ENCODE measurements at regions not wholly inside any gene's neighbourhood (a gene's known extent, or its start where the extent isn't known, plus 50 kb on each side); places are given as distances from the start of the nearest gene placed in this dataset.

- no peak for FAIRE-seq
- DNase-seq (ENCODE audit: low read depth): no peak
- H3K36me3 ChIP-seq (ENCODE audit: control insufficient read depth, insufficient read depth, low read length): no peaks in the 10 kb centered on the region
- no peak for TF ChIP-seq CTCF (IDR thresholded peaks at IDR 0.05; ENCODE audit: insufficient read depth, low read length, severe bottlenecking)
- H3K27me3 ChIP-seq (ENCODE audit: control insufficient read depth, insufficient read depth, low read length): no peaks in the 10 kb centered on the region
- H3K4me3 ChIP-seq (ENCODE audit: low read depth, low read length): no peak overlapping the region
These were observed 328.4 kb upstream of the MAP2 start for GRCh38 chr2:209095432-209095831.

- FAIRE-seq (no peak), DNase-seq (ENCODE audit: low read depth) (no peak)
- Histone ChIP-seq H3K27me3 (ENCODE audit: control insufficient read depth, insufficient read depth, low read length) (no peaks in the 10 kb centered on the region), H3K4me3 (ENCODE audit: low read depth, low read length) (no peak overlapping the region), H3K36me3 (ENCODE audit: control insufficient read depth, insufficient read depth, low read length) (no peaks in the 10 kb centered on the region)
- no peak for TF ChIP-seq CTCF (IDR thresholded peaks at IDR 0.05; ENCODE audit: insufficient read depth, low read length, severe bottlenecking)
These were observed 326.7 kb upstream of the MAP2 start for GRCh38 chr2:209097168-209097567.

GRCh38 chr2:209102319-209102718 is 321.5 kb upstream of the MAP2 start:
- Histone ChIP-seq H3K27me3 (ENCODE audit: control insufficient read depth, insufficient read depth, low read length) (no peaks in the 10 kb centered on the region), H3K36me3 (ENCODE audit: control insufficient read depth, insufficient read depth, low read length) (no peaks in the 10 kb centered on the region), H3K4me3 (ENCODE audit: low read depth, low read length) (no peak overlapping the region)
- TF ChIP-seq CTCF (IDR thresholded peaks at IDR 0.05; ENCODE audit: insufficient read depth, low read length, severe bottlenecking): no peak
- FAIRE-seq (no peak), DNase-seq (ENCODE audit: low read depth) (no peak)

GRCh38 chr2:209113026-209113425 is 310.8 kb upstream of the MAP2 start:
- Histone ChIP-seq H3K4me3 (ENCODE audit: low read depth, low read length) (no peak overlapping the region), H3K27me3 (ENCODE audit: control insufficient read depth, insufficient read depth, low read length) (no peaks in the 10 kb centered on the region), H3K36me3 (ENCODE audit: control insufficient read depth, insufficient read depth, low read length) (no peaks in the 10 kb centered on the region)
- no peak for TF ChIP-seq CTCF (IDR thresholded peaks at IDR 0.05; ENCODE audit: insufficient read depth, low read length, severe bottlenecking)
- FAIRE-seq (no peak), DNase-seq (ENCODE audit: low read depth) (no peak)

DNA sequence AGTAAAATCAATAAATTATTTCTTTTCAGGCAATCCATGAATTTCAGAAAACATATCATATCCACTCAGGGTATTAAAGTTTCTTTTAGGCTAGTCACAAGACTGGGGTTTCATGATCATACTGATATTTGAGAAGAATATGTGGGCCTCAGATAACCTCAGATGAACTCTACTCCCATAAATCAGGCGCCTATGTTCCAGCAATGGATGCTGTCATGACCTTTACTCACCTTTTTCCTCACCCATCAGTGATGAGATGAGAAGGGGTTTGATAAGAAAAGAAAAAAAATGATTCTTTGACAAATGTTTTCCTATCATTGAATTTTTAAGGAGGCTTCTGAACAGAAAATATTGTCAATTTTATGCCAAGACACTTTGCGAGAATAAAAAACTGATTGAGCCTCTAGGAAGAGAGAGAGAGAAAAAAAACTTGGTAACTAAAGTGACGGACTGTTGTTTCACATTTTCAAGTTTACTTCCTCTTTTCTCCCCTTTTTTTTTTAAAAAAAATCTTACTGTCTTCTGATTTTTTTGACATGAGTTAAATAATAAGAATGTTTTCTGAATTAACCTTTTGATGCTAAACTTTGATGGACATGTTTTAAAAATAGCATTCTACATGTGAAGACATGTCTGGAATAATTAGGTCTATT is 309.1 kb upstream of the MAP2 start:
- no peak for FAIRE-seq

More for the DNA sequence above, 309.1 kb upstream of the MAP2 start:
- DNase-seq (ENCODE audit: low read depth): no peak
- Histone ChIP-seq H3K27me3 (ENCODE audit: control insufficient read depth, insufficient read depth, low read length) (no peaks in the 10 kb centered on the region), H3K36me3 (ENCODE audit: control insufficient read depth, insufficient read depth, low read length) (no peaks in the 10 kb centered on the region), H3K4me3 (ENCODE audit: low read depth, low read length) (no peak overlapping the region)
- no peak for TF ChIP-seq CTCF (IDR thresholded peaks at IDR 0.05; ENCODE audit: insufficient read depth, low read length, severe bottlenecking)
